GM12891 (cell line): ENCODE measurements at regions not wholly inside any gene's neighbourhood (a gene's known extent, or its start where the extent isn't known, plus 50 kb on each side); places are given as distances from the start of the nearest gene placed in this dataset.
A peak's percentile ranks its signal among the peaks of the same experiment; 100 is the strongest.
"Not testable (repeated sequence)": the region's sequence is repeated elsewhere in the genome, so short reads cannot be mapped to it uniquely, and the experiment has no call there.

Source experiments
- DNase-seq: peaks from one replicate; pipeline ENCODE4 v3.0.0; 2011; ENCODE audit warnings: low spot score; ENCODE audit not compliant: insufficient read length
- FAIRE-seq: peaks from 2 replicates; lab custom pipeline; 2011; peaks lifted over from hg19 to GRCh38; lab: Jason Lieb, UNC
- PAX5 ChIP-seq: IDR thresholded peaks from 2 replicates; pipeline ENCODE4 v1.6.1; 2011; ENCODE audit warnings: low read length, moderate library complexity, mild to moderate bottlenecking; ENCODE audit not compliant: insufficient read depth, severe bottlenecking
- POLR2A ChIP-seq: IDR thresholded peaks from 2 replicates; pipeline ENCODE4 v1.6.1; 2011; ENCODE audit warnings: low read depth, low read length, control low read depth
- POLR2AphosphoS5 ChIP-seq: IDR thresholded peaks from 2 replicates; pipeline ENCODE4 v1.6.1; 2011; ENCODE audit warnings: low read depth, low read length, control low read depth
- POU2F2 ChIP-seq: IDR thresholded peaks from 2 replicates; pipeline ENCODE4 v1.6.1; 2011; ENCODE audit warnings: low read depth, mild to moderate bottlenecking, control low read depth, low read length, moderate library complexity
- SPI1 ChIP-seq: IDR thresholded peaks from 2 replicates; pipeline ENCODE4 v1.6.1; 2011; ENCODE audit warnings: low read depth, low read length, control low read depth
- TAF1 ChIP-seq: IDR thresholded peaks from 2 replicates; pipeline ENCODE4 v1.6.1; 2011; ENCODE audit warnings: low read depth, low read length, control low read depth

- no peak for FAIRE-seq
- no peak for DNase-seq
- no peak for TF ChIP-seq POLR2A
- no peak for TF ChIP-seq TAF1
- TF ChIP-seq POLR2AphosphoS5 = no peak
- TF ChIP-seq SPI1 = no peak
- no peak for TF ChIP-seq POU2F2
- TF ChIP-seq PAX5 = no peak
These were observed 630.3 kb upstream of the KLHL4 start for GRCh38 chrX:86887341-86887740.

GRCh38 chrX:86910027-86910426 lies 607.6 kb upstream of the KLHL4 start:
- TF ChIP-seq SPI1 (no peak), PAX5 (no peak), POU2F2 (no peak), TAF1 (no peak), POLR2A (no peak), POLR2AphosphoS5 (no peak)
- FAIRE-seq = no peak
- DNase-seq = no peak

GRCh38 chrX:86910602-86911311 lies 606.8 kb upstream of the KLHL4 start:
- no peak for DNase-seq
- no peak for FAIRE-seq
- TF ChIP-seq POLR2A (no peak), SPI1 (peak; percentile 52; the same call in 1 of the 2 replicates)

- DNase-seq (no peak), FAIRE-seq (no peak)
- no peak for TF ChIP-seq POLR2A
- no peak for TF ChIP-seq POU2F2
- TF ChIP-seq SPI1 = no peak
- no peak for TF ChIP-seq PAX5
- no peak for TF ChIP-seq TAF1
- TF ChIP-seq POLR2AphosphoS5 = no peak
These were observed 603.0 kb upstream of the KLHL4 start for GRCh38 chrX:86914569-86914968.

- TF ChIP-seq PAX5 = no peak
- TF ChIP-seq POU2F2 = no peak
- TF ChIP-seq SPI1 = no peak
- TF ChIP-seq TAF1 = no peak
- TF ChIP-seq POLR2AphosphoS5 = no peak
- no peak for TF ChIP-seq POLR2A
- DNase-seq (no peak), FAIRE-seq (no peak)
These were observed 599.6 kb upstream of the KLHL4 start for GRCh38 chrX:86917959-86918358.

GRCh38 chrX:86930419-86930818 lies 587.2 kb upstream of the KLHL4 start:
- no peak for TF ChIP-seq POLR2A
- TF ChIP-seq PAX5 = no peak
- no peak for TF ChIP-seq POLR2AphosphoS5
- TF ChIP-seq POU2F2 = no peak
- TF ChIP-seq SPI1 = no peak
- TF ChIP-seq TAF1 = no peak
- DNase-seq (no peak), FAIRE-seq (no peak)

- no peak for DNase-seq
- TF ChIP-seq POLR2AphosphoS5 (no peak), SPI1 (no peak), TAF1 (no peak), POLR2A (no peak), POU2F2 (no peak), PAX5 (no peak)
- no peak for FAIRE-seq
These were observed 581.6 kb upstream of the KLHL4 start for GRCh38 chrX:86935988-86936387.

GRCh38 chrX:86946569-86946968 lies 571.0 kb upstream of the KLHL4 start:
- peak; percentile 1 for DNase-seq
- peak; percentile 84 for FAIRE-seq
- no peak for TF ChIP-seq POLR2A
- TF ChIP-seq SPI1 = no peak
- no peak for TF ChIP-seq TAF1
- TF ChIP-seq POU2F2 = no peak
- TF ChIP-seq POLR2AphosphoS5 = no peak

- FAIRE-seq (no peak), DNase-seq (no peak)
- TF ChIP-seq POLR2AphosphoS5 (no peak), SPI1 (no peak), PAX5 (no peak), POLR2A (no peak), POU2F2 (no peak), TAF1 (no peak)
These were observed 553.3 kb upstream of the KLHL4 start for GRCh38 chrX:86964321-86964720.

GRCh38 chrX:86981326-86981879 lies 536.2 kb upstream of the KLHL4 start:
- FAIRE-seq (no peak), DNase-seq (no peak)
- TF ChIP-seq POU2F2 = no peak
- no peak for TF ChIP-seq PAX5
- no peak for TF ChIP-seq POLR2AphosphoS5
- TF ChIP-seq POLR2A = no peak
- no peak for TF ChIP-seq TAF1
- TF ChIP-seq SPI1 = no peak

- not testable (repeated sequence) for DNase-seq, FAIRE-seq
These were observed 530.3 kb upstream of the KLHL4 start for GRCh38 chrX:86987351-86987750.

- TF ChIP-seq POLR2A (no peak), PAX5 (no peak), POU2F2 (no peak), SPI1 (no peak)
- no peak for DNase-seq
- no peak for FAIRE-seq
These were observed 514.6 kb upstream of the KLHL4 start for GRCh38 chrX:87003031-87003430.
